ENCODE measurements at regions not wholly inside any gene's neighbourhood (a gene's known extent, or its start where the extent isn't known, plus 50 kb on each side); places are given as distances from the start of the nearest gene placed in this dataset.

- TF ChIP-seq POLR2A (IDR thresholded peaks at IDR 0.05) (no peak), EP300 (IDR thresholded peaks at IDR 0.05) (no peak), CTCF (IDR thresholded peaks at IDR 0.05) (no peak), POLR2AphosphoS5 (IDR thresholded peaks at IDR 0.05) (no peak)
- Histone ChIP-seq H3K9me3 (no peaks in the 10 kb centered on the region), H3K4me3 (no peak overlapping the region), H3K36me3 (no peaks in the 10 kb centered on the region), H3K4me1 (peaks cover 12% of the 10 kb centered on the region), H3K27ac (no peak overlapping the region), H3K27me3 (no peaks in the 10 kb centered on the region)
- DNase-seq (ENCODE audit: low spot score in 2 of 2): no peak
- 69% methylated on average over 7 of the region's 7 CpGs for WGBS
These were observed 119.5 kb downstream of the PLEKHG1 start for GRCh38 chr6:150719099-150719766.

- Histone ChIP-seq H3K27ac (no peak overlapping the region), H3K4me1 (peaks cover 12% of the 10 kb centered on the region), H3K9me3 (no peaks in the 10 kb centered on the region), H3K36me3 (no peaks in the 10 kb centered on the region), H3K27me3 (no peaks in the 10 kb centered on the region), H3K4me3 (no peak overlapping the region)
- TF ChIP-seq CTCF (IDR thresholded peaks at IDR 0.05): no peak
- no peak for TF ChIP-seq POLR2AphosphoS5 (IDR thresholded peaks at IDR 0.05)
- no peak for TF ChIP-seq POLR2A (IDR thresholded peaks at IDR 0.05)
- no peak for TF ChIP-seq EP300 (IDR thresholded peaks at IDR 0.05)
- 86% methylated on average over 1 of the region's 1 CpG for WGBS
- DNase-seq (ENCODE audit: low spot score in 2 of 2): no peak
These were observed 120.1 kb downstream of the PLEKHG1 start for GRCh38 chr6:150719831-150720230.

GRCh38 chr6:150720774-150721233, 121.1 kb downstream of the PLEKHG1 start:
- WGBS: 28% methylated on average over 5 of the region's 5 CpGs
- no peaks in the 10 kb centered on the region for H3K9me3 ChIP-seq
- H3K36me3 ChIP-seq: no peaks in the 10 kb centered on the region
- no peak for DNase-seq (ENCODE audit: low spot score in 2 of 2)
- no peaks in the 10 kb centered on the region for H3K27me3 ChIP-seq
- no peak for TF ChIP-seq POLR2A (IDR thresholded peaks at IDR 0.05)
- TF ChIP-seq EP300 (IDR thresholded peaks at IDR 0.05): no peak
- no peak for TF ChIP-seq CTCF (IDR thresholded peaks at IDR 0.05)
- no peak for TF ChIP-seq POLR2AphosphoS5 (IDR thresholded peaks at IDR 0.05)
- no peak overlapping the region for H3K27ac ChIP-seq
- H3K4me1 ChIP-seq: peaks cover 12% of the 10 kb centered on the region
- H3K4me3 ChIP-seq: no peak overlapping the region

GRCh38 chr6:150721418-150722266, 122.0 kb downstream of the PLEKHG1 start:
- no peaks in the 10 kb centered on the region for H3K27me3 ChIP-seq
- H3K4me3 ChIP-seq: no peak overlapping the region
- DNase-seq (ENCODE audit: low spot score in 2 of 2): no peak
- WGBS: 91% methylated on average over 11 of the region's 11 CpGs
- TF ChIP-seq POLR2AphosphoS5 (IDR thresholded peaks at IDR 0.05): no peak
- no peak for TF ChIP-seq EP300 (IDR thresholded peaks at IDR 0.05)
- no peak for TF ChIP-seq CTCF (IDR thresholded peaks at IDR 0.05)
- TF ChIP-seq POLR2A (IDR thresholded peaks at IDR 0.05): no peak
- no peak overlapping the region for H3K27ac ChIP-seq
- peaks cover 12% of the 10 kb centered on the region for H3K4me1 ChIP-seq
- H3K9me3 ChIP-seq: no peaks in the 10 kb centered on the region
- no peaks in the 10 kb centered on the region for H3K36me3 ChIP-seq
